Loucy (cell line): ENCODE measurements at regions not wholly inside any gene's neighbourhood (a gene's known extent, or its start where the extent isn't known, plus 50 kb on each side); places are given as distances from the start of the nearest gene placed in this dataset.

Experiments used
- H2AFZ ChIP-seq: fragments of 200-600 bp; sonication (generic); 2 replicates; pipeline ENCODE4 v1.6.0; 2016; ENCODE audit warnings: antibody characterized with exemption, mild to moderate bottlenecking, low read length, moderate library complexity
- H3F3A ChIP-seq: fragments of 200-600 bp; 2 replicates; pipeline ENCODE4 v1.6.0; 2016; ENCODE audit warnings: antibody characterized with exemption, low read depth, mild to moderate bottlenecking
- H3K27me3 ChIP-seq: fragments of 200-600 bp; sonication (generic); 2 replicates; pipeline ENCODE4 v1.6.1; 2014; ENCODE audit warnings: low read length, mild to moderate bottlenecking; ENCODE audit not compliant: insufficient read depth, poor library complexity, severe bottlenecking
- H3K36me3 ChIP-seq: fragments of 200-600 bp; sonication (generic); 2 replicates; pipeline ENCODE4 v1.6.1; 2016; ENCODE audit warnings: low read length; ENCODE audit not compliant: insufficient read depth
- H3K4me1 ChIP-seq: fragments of 200-600 bp; sonication (generic); 2 replicates; pipeline ENCODE4 v1.5.1; 2014; ENCODE audit warnings: low read length, mild to moderate bottlenecking; ENCODE audit not compliant: insufficient read depth, poor library complexity, severe bottlenecking
- H3K4me2 ChIP-seq: fragments of 200-600 bp; sonication (generic); 2 replicates; pipeline ENCODE4 v1.6.0; 2014; ENCODE audit warnings: antibody characterized with exemption, low read length, low read depth, mild to moderate bottlenecking; ENCODE audit not compliant: poor library complexity, severe bottlenecking
- H3K4me3 ChIP-seq: fragments of 200-600 bp; sonication (generic); 2 replicates; pipeline ENCODE4 v1.5.1; 2014; ENCODE audit warnings: low read length, mild to moderate bottlenecking, mixed read lengths; ENCODE audit not compliant: poor library complexity, severe bottlenecking
- H3K79me2 ChIP-seq: fragments of 200-600 bp; sonication (generic); 2 replicates; pipeline ENCODE4 v1.6.1; 2014; ENCODE audit warnings: low read length; ENCODE audit not compliant: insufficient read depth
- H3K9ac ChIP-seq: fragments of 200-600 bp; sonication (generic); 2 replicates; pipeline ENCODE4 v1.6.0; 2014; ENCODE audit warnings: mild to moderate bottlenecking, low read depth, low read length, moderate library complexity; ENCODE audit not compliant: poor library complexity, severe bottlenecking
- H3K9me2 ChIP-seq: fragments of 200-600 bp; sonication (generic); replicated peaks from 2 replicates; pipeline ENCODE4 v1.6.1; 2016; ENCODE audit warnings: low read depth, low read length, mixed read lengths
- H3K9me3 ChIP-seq: fragments of 200-600 bp; sonication (generic); 2 replicates; pipeline ENCODE4 v1.6.1; 2014; ENCODE audit warnings: mild to moderate bottlenecking, antibody characterized with exemption, low read length, low read depth; ENCODE audit not compliant: insufficient read depth
- H4K20me1 ChIP-seq: fragments of 200-600 bp; sonication (generic); 2 replicates; pipeline ENCODE4 v1.6.0; 2014; ENCODE audit warnings: antibody characterized with exemption, low read length, mild to moderate bottlenecking; ENCODE audit not compliant: insufficient read depth, poor library complexity, severe bottlenecking
- EZH2phosphoT487 ChIP-seq: fragments of 200-600 bp; IDR thresholded peaks from 2 replicates; pipeline ENCODE4 v1.6.1; 2018; ENCODE audit warnings: antibody characterized with exemption, mild to moderate bottlenecking, moderate library complexity, borderline replicate concordance
- TF ChIP-seq, protein P1 (sequence below): fragments of 200-600 bp; sonication (generic); conservative IDR thresholded peaks from 2 replicates; pipeline ENCODE4 v1.5.1; 2014; ENCODE audit warnings: mild to moderate bottlenecking, antibody characterized with exemption, low read length

DNA sequence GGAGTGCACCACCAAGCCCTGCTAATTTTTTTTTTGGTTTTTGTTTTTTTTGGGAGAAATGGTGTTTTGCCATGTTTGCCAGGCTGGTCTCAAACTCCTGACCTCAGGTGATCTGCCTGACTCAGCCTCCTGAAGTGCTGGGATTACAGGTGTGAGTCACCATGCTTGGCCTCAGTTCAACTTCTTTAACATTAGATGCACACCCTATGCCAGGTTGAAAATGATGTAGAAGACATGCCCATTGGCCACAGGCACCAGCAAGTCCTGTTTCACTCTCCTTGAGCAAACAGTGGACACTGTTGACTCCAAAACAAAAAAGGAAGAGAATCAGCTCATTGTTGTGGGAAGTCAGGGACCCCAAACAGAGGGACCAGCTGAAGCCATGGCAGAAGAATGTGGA, 1205.3 kb downstream of the REEP3 start:
- Histone ChIP-seq H3K4me2 (no peak overlapping the region), H3K79me2 (no peaks in the 10 kb centered on the region), H3K4me1 (no peaks in the 10 kb centered on the region), H3K9me3 (no peaks in the 10 kb centered on the region), H3K36me3 (no peaks in the 10 kb centered on the region), H3F3A (no peaks in the 10 kb centered on the region), H3K9ac (no peak overlapping the region), H3K27me3 (no peaks in the 10 kb centered on the region), H3K4me3 (no peak overlapping the region), H4K20me1 (no peaks in the 10 kb centered on the region), H2AFZ (no peak overlapping the region), H3K9me2 (no peaks in the 10 kb centered on the region)
- TF ChIP-seq EZH2phosphoT487 = no peak
- TF ChIP-seq, protein P1, sequence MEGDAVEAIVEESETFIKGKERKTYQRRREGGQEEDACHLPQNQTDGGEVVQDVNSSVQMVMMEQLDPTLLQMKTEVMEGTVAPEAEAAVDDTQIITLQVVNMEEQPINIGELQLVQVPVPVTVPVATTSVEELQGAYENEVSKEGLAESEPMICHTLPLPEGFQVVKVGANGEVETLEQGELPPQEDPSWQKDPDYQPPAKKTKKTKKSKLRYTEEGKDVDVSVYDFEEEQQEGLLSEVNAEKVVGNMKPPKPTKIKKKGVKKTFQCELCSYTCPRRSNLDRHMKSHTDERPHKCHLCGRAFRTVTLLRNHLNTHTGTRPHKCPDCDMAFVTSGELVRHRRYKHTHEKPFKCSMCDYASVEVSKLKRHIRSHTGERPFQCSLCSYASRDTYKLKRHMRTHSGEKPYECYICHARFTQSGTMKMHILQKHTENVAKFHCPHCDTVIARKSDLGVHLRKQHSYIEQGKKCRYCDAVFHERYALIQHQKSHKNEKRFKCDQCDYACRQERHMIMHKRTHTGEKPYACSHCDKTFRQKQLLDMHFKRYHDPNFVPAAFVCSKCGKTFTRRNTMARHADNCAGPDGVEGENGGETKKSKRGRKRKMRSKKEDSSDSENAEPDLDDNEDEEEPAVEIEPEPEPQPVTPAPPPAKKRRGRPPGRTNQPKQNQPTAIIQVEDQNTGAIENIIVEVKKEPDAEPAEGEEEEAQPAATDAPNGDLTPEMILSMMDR = no peak

DNA sequence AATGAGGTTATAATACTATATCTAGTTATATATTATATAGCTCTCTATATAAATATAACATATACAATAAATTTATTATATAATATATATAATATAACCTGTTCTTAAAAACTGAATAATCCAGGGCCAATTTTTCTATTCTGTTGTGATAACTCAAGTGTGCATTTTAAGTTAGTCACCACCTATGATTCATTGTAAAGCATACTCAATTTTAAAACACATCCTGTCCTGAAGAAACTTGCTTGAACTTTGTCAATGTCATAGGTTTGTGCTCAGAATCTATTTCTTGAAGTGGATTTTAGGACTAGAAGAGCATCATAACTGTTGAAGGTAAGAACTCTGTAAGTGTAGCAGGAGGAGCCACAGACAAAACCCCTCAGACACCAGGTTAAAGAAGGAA, 1209.8 kb downstream of the REEP3 start:
- Histone ChIP-seq H3K4me3 (no peak overlapping the region), H3F3A (no peaks in the 10 kb centered on the region), H3K27me3 (no peaks in the 10 kb centered on the region), H3K79me2 (no peaks in the 10 kb centered on the region), H3K9ac (no peak overlapping the region), H3K9me3 (no peaks in the 10 kb centered on the region), H2AFZ (no peak overlapping the region), H3K4me2 (no peak overlapping the region), H3K4me1 (no peaks in the 10 kb centered on the region), H3K9me2 (no peaks in the 10 kb centered on the region), H3K36me3 (no peaks in the 10 kb centered on the region), H4K20me1 (no peaks in the 10 kb centered on the region)
- no peak for TF ChIP-seq EZH2phosphoT487
- TF ChIP-seq, protein P1 = no peak

DNA sequence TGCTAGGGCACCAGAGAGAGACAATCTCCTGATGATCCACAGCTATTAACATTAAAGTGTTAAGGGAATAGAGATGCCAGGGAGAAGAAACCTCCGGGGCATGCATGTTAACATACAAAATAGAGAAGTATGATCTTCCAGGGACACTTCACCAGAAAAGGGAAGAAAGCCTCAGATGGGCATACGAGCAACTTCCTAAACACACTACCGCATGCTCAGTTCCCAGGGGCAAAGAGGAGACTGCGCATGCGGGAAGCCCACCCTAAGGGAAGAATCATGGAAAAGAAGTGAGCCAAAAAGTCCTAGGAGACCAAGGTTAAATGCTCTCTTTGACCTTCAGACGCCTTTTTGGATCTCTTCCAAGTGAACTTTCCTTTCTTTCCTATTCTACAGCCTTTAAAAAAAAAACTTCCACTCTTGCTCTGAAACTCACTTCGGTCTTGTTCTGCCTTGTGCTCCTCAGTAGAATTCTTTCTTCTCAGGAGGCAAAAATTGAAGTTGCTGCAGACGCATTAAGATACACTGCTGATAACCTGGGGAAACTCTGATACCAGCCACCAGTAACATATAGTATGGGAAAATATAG, 1211.3 kb downstream of the REEP3 start:
- TF ChIP-seq, protein P1 = no peak
- TF ChIP-seq EZH2phosphoT487 = no peak
- Histone ChIP-seq H3K4me3 (no peak overlapping the region), H4K20me1 (no peaks in the 10 kb centered on the region), H3F3A (no peaks in the 10 kb centered on the region), H3K4me2 (no peak overlapping the region), H3K79me2 (no peaks in the 10 kb centered on the region), H3K9me2 (no peaks in the 10 kb centered on the region), H2AFZ (no peak overlapping the region), H3K36me3 (no peaks in the 10 kb centered on the region), H3K9ac (no peak overlapping the region), H3K27me3 (no peaks in the 10 kb centered on the region), H3K9me3 (no peaks in the 10 kb centered on the region), H3K4me1 (no peaks in the 10 kb centered on the region)
